ENCODE measurements at regions not wholly inside any gene's neighbourhood (a gene's known extent, or its start where the extent isn't known, plus 50 kb on each side); places are given as distances from the start of the nearest gene placed in this dataset.
"Not testable (repeated sequence)": the region's sequence is repeated elsewhere in the genome, so short reads cannot be mapped to it uniquely, and the experiment has no call there.

DNA sequence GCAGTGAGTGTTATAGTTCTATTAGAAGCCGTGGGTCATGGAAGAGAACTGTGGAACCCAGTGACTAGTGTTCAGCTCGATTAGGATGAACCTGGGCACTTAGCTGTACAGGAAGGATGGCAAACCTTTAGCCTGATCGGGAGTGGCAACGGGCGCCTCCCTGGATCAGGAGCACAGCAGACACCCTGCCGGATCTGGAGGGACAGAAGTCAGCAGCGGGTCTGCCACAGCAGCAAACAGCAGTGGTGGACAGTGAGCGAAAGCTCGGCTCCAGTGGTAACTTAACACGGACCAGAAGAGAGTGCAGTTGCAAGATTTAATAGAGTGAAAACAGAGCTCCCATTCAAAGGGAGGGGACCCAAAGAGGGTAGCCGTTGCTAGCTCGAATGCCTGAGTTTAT is 697.6 kb upstream of the SLITRK1 start:
- not testable (repeated sequence) for DNase-seq (ENCODE audit: low read depth in 2 of 2)

DNA sequence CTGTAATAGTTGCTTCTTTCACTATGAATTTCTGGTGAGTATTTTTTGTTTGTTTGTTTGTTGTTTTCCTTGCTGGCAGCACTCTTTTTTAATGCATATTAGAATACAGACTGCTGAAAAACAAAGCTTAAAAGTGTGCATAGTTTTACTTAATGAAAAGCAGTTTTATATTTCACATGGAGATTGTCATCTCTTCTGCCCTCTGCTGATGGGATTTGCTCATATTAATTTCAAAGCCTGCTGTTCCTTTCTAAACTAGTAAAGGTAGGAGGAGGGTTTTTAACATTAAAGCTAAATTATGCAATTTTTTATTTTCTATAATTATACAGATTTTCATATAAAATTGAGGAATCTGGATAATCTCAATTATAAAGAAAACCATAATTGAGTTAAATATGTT is 692.6 kb upstream of the SLITRK1 start:
- no peak for DNase-seq (ENCODE audit: low read depth in 2 of 2)

DNA sequence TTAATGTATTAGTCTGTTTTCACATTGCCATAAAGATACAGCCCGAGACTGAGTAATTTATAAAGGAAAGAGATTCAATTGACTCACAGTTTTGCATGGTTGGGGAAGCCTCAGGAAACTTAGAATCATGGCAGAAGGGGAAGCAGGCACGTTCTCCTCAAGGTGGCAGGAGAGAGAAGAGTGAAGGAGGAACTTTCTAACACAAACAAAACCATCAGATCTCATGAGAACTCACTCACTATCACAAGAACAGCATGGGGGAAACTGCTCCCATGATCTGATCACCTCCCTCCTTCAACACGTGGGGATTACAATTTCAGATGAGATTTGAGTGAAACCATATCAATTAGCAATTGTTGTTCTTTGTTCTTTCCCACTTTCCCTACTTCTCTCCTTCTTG is 689.0 kb upstream of the SLITRK1 start:
- DNase-seq (ENCODE audit: low read depth in 2 of 2): no peak

DNA sequence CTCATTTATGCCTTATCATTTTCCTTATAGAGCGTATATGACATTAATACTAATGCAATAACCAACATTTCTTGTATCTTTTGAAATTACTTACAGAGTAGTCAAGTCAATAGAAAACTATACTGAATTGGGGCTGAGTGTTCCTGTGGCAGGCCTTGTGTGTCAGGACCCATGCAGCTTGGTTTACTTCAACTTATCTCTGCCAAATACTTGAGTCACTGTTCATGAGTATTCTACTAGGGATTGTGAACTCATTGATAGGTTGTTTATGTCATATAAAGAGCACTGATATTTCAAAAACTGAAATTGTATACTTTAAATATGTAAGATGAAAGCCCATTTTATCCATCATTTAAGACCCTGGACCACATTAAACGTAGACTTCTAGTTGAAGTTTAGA is 688.6 kb upstream of the SLITRK1 start:
- no peak for DNase-seq (ENCODE audit: low read depth in 2 of 2)

DNA sequence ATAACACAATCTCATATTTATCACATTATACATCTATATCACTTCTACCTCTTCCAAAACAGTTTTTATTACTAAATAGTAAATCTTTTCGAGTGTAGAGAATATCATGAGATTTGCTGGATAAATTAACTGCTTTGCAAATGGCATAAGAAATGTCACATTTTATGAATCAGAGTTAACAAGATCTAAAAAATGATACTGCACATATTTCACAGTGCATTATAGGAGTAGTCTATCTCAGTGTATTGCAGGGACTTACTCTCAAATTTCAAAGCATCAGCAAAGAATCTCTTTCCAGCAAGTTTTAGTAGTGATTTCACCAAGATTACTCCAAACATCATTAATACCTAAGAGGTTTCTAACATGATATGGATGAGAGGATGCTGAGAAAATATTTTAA is 687.1 kb upstream of the SLITRK1 start:
- no peak for DNase-seq (ENCODE audit: low read depth in 2 of 2)

DNA sequence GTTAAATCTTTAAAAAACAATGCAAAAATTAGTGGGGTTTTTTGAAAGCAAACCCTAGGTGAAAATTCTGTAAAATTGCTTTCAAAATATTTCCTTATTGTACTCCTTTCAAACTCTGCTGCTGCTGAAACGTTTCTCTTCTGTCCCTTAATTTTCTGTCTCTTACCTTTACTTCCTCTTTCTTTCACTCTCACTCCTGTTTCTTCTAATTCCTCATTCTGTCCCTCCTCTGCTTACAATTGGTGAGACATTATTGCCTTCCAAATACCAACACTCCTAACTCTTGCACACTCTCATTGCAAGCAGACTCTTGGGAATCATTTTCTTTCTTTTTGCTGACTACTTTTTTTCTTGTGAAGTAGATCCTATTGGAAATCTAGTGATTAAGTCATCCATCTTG is 685.6 kb upstream of the SLITRK1 start:
- no peak for DNase-seq (ENCODE audit: low read depth in 2 of 2)

DNA sequence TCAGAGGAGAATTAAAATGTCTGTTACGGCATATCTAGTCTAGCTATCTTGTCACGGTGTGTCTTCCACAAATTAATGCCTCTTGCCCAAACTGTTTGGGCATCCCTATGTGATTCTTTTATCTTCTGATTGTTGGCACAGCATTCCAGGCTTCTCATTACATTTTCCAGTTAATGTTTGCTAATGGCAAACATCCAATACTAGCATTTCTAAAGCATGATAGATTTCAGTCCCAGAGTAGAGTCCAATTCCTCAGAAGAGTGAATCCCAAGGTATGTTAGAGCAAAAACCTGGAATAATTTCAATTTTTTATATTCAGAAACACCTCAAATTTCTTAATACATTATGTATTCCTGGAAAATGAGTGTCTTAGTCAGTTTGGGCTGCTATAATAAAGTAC is 684.5 kb upstream of the SLITRK1 start:
- DNase-seq (ENCODE audit: low read depth in 2 of 2): no peak

DNA sequence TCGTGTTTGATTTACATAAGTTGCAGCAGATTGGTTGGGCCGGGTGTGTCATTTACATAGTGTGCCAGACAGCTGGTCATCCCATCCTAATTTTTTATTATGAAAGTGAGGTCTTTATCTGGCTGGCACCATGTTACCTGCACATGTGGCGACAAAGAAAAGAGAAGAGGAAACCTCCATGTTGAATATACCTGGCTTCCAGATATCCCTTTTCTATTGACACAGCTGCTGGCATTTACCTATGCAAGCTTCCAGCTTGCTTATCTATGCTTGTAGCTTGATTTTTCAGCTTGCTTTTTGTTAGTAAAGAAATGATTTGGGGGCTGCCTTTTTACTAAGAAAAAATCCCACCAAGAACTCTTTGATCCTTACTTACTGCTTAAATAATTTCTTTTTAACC is 681.3 kb upstream of the SLITRK1 start:
- DNase-seq (ENCODE audit: low read depth in 2 of 2): no peak

DNA sequence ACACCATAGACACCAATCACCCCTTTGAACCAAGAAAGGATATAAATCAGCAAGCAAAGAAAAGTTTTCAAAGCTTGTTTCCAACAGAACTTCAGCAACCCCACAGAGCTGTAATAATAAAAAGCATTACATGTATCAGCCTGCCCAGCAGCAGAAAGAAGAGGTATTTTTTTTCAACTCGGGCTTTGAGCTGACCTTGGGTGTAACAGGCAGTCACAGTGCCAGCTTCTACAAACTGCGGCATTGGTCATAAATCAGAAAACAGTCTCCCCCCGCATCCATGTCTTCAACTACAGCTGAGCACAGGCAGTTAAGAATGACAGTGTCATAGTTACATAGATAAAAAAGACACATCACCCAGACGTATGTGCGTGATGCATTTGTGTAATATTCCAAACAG is 671.0 kb upstream of the SLITRK1 start:
- no peak for DNase-seq (ENCODE audit: low read depth in 2 of 2)

DNA sequence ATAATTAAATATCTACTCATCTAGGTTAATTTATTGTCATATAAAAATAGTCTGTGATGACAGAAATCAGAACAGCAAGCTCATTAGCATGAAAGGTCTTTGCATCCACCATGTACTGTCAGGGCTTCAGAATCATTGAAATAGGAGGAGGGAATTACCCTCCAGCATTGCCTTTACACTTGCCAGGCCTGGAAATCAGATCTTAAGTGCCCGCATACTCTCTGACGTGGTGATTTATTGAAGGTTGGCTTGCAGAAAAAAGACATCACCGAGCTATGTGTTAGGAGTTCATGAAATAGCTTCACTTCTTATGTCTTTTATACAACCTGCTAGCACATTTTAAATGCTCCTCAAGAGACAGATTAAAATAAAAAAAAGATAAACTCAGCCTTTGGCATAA is 661.7 kb upstream of the SLITRK1 start:
- no peak for DNase-seq (ENCODE audit: low read depth in 2 of 2)

DNA sequence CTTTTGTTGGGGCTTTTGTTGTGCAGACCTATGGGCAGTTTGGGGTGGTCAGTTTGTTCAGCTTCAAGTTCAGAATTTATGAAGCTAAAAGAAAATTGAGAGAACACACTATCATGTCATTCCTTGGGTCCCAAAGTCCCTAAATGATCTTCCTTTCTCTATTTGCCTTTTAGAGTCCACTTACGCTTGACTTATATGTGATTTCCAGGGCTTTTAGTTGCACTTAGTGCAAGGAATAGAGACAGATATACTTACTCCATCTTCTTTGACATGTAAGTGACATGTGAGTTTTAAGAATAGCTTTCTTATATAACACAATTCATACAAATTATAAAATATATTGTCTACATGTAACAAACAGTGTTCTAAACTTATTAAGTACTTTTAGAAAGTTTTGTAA is 660.1 kb upstream of the SLITRK1 start:
- DNase-seq (ENCODE audit: low read depth in 2 of 2): no peak

DNA sequence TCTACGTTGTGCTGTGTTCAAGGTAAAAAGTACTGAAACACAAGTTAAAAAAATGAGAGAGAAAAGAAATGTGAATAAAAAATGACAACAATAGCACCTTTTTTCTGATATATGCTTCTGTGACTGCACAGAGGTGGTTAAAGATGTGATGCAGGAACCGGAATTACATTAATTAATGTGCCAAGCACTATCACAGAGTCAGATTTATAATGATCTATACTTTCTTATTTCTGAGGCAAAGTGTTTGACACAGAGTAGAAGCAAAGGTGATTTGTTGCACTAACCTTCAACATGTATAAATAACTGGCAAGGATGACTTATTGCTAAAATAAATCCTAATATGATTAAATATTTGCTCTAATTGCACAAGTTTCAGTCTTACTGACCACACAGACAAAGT is 654.6 kb upstream of the SLITRK1 start:
- no peak for DNase-seq (ENCODE audit: low read depth in 2 of 2)

DNA sequence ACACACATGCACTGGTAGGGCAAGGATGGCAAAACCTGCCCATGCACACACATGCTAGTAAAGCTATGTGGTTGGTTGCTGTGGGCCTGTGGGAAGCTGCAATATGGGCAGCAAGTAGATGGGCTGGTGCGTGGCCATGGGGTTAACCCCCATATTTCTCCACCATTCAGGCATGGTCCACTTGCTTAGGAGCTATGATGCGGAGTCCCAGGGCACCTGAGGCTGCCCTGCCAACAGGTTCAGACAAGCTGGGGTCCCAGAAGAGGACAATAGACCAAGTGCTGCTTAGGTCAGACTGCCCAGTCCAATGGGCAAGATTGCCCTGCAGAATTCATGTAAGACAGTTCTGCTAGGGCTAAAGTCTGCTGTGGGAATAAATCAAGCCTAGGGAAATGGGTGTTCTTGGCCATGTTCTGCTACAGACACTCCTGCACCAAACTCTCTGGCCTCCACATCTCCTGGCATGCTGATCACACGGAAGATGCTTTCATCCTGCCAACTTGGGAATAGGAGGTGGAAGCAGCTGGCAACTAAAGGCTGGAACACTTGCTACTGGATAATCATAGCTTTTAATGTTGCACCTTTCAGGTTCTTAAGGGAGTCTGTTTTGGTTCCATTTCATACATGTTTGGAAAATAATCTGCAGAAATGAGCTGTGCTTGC is 646.3 kb upstream of the SLITRK1 start:
- DNase-seq (ENCODE audit: low read depth in 2 of 2): no peak

DNA sequence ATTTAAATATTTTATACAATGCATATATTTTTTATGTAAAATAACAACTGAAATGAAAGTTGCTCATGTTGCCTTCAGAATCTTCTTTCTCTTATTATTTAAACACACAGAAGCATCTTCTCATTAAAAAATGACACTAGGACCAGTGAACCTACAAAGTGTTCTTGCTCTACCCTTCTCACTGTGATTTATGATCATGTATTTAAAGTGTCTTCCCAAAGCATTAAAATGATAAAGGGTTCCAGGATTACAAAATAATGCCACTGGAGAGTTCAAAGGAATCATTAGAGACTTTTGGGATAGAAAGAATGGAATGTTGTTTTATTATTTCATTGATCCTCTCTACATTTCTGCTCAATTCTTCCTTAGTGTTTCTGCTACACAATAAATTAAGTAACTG is 643.6 kb upstream of the SLITRK1 start:
- DNase-seq (ENCODE audit: low read depth in 2 of 2): no peak

DNA sequence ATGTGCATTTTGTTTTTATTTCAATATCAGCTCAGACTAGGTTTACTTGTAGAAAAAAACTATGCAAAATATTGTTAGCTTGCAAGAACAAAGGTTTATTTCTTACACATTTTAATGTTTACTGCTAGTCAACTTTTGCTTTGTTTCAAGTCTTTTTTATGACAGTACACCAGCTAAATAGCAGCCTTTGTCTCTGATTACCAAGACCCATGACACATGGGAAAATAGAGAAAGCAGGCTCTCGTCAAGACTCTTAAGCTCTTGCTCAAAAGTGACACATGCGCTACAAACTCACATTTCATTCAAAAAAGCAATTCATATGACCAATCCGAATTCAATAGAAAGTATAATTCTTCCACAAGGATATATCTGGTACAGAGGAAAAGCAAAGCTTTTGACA is 642.3 kb upstream of the SLITRK1 start:
- DNase-seq (ENCODE audit: low read depth in 2 of 2): no peak

DNA sequence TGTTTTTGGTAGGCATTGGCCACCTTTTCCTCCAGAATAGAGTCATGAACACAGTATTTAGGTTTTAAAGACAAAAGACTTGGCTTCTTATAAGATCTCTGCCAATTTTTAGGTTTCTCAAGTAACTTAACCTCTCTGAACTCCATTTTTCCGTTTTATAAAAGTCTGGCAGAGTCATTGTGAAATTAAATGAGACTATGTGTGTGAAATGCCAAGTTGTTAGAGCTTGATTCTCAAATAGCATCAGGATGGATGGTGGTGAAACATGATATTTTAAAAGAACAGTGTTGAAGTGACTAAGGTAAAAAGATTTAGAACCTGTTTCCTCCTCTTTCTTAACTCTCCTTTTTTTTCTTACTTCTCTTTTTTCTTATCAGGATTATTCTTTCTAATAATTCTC is 617.7 kb upstream of the SLITRK1 start:
- no peak for DNase-seq (ENCODE audit: low read depth in 2 of 2)

DNA sequence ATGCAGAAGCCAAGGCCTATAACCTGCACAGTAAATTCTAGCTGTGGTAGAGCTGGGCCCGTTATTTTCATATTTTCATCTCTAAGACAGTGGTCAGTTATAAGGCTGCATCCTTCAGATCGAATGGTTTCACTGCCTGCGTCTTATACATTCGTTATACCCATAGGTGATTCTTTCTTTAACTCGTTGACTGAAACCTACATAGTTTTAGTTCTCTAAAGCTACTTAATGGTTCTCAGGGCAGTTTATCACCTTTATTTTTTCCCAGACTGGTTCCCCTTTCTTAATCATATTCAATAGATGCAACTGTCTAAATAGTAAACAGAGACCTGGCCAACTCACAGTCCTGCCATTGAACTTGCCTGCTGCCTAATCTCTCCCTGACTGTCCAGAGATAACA is 615.3 kb upstream of the SLITRK1 start:
- DNase-seq (ENCODE audit: low read depth in 2 of 2): no peak

DNA sequence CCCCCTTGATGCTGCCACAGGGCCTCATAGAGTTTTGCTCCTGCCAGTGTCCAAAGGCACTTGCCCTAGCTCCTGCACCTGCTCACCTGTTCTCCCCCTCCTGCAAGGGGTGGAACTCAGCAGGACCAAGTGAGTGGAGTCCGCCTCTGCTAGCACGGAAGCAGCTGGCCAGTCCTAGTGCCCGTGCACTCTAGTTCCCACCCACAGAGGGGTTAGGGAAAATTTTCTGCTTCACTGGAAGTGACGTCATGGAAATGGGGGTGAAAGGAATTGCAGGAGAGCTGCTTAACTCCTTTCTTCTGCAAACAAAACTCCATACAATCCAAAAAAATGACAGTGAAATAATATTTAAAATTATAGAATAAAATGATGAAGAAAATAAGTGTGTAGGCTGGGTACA is 609.7 kb upstream of the SLITRK1 start:
- no peak for DNase-seq (ENCODE audit: low read depth in 2 of 2)

DNA sequence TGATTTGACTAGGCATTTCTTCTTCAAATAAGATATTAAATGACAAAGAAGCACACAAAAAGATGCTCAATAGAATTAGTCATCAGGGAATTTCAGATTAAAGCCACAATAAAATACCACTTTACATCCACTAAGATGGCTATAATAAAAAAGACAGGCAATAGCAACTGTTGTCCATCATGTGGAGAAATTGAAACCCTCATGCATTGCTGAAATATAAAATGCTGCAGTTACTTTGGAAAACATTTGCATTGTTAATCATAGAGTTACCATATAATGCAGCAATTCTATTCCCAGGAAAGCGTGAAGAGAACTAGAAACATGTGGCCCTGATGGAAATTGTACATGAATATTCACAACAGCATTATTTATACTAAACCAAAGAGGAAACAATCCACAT is 605.5 kb upstream of the SLITRK1 start:
- no peak for DNase-seq (ENCODE audit: low read depth in 2 of 2)

DNA sequence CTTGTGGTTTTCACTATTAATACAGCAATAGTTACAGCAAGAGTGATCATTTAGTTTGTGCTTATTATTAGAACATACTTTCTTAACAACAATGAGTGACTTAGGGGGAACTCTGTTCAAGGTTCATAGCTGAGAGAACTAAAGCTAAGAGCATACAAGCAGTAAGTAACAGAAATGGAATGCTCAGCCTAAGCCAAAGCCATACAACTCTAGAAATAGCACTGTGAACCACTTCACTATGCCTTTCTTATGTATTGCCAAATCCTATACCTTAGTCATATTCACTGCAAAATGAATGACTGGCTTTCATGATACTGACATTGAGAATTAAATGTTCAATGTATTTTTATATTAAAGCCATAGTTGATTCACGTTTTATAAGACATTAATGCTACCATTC is 599.7 kb upstream of the SLITRK1 start:
- DNase-seq (ENCODE audit: low read depth in 2 of 2): no peak

DNA sequence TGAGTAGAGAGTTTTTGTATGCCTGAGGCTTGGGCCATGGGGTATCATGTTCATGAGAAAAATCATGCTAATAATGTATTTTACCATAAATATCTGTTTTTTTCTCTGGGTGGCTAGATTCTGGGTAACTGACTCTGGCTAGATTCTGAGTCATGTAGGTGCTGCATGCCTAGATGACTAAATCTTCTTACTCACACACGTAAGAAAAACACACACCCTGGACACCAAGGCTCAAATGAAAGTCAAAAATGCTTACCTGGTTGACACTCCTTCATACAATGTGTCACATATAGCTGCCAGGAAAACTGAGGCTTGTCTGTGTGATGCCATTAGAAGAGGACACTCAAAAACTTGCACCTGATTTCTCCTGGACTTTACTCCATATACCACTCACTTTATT is 597.4 kb upstream of the SLITRK1 start:
- no peak for DNase-seq (ENCODE audit: low read depth in 2 of 2)

DNA sequence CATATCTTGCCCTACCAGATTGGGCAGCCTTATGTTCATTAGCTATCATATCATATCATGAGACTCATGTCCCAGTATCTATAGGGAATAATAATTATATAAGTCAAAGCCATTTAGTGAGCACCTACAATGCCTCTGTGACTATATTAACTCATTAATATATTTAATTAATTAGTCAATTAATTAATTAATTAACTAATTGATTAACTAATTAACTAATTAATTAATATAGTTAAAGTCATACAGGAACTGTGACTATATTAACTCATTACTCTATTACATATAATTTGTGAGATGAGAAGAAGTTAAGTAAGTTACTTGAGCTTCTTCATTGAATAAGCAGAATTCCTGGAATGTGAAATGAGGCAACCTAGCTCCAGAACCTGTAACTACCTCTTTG is 588.3 kb upstream of the SLITRK1 start:
- DNase-seq (ENCODE audit: low read depth in 2 of 2): no peak

DNA sequence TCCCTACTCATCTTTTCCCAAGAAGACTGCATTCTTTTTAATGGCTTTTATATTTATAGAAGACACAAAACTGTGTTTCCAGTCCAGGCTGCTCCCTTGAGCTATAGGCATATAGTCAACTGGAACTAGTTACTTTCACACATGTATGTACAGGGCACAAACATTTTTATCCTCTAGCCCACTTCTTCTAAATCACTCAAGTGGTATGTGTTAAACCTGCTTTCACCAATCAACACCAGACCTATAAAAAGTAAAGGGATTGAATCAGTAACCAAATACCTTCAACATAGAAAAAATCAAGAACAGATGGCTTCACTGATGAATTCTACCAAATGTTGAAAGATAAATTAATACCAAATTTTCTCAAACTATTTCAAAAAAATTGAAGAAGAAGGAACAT is 584.2 kb upstream of the SLITRK1 start:
- no peak for DNase-seq (ENCODE audit: low read depth in 2 of 2)

DNA sequence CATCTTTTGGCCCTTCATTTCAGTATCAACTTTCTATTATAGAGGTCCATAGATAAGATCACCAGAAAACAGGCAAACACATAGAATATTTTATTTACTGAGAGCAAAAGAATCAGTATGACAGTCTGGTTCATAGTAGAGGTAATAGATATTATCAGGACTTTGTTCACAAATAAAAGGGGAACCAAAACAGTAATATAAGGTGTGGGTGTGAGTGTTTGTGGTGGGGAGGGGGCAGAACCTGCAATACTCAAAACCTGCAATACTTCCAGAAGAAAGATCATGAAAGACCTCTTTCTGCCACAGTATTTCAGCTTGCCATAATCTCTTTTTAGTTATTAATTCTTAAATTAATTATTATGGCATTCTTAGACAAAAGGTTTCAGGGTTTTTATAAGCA is 578.7 kb upstream of the SLITRK1 start:
- DNase-seq (ENCODE audit: low read depth in 2 of 2): no peak
